Fibroblast of the aortic adventitia (primary cell): ENCODE measurements at regions not wholly inside any gene's neighbourhood (a gene's known extent, or its start where the extent isn't known, plus 50 kb on each side); places are given as distances from the start of the nearest gene placed in this dataset.

Experiments used
- DNase-seq: peaks from one replicate; pipeline ENCODE4 v3.0.0-alpha.2; 2010; ENCODE audit warnings: low read depth
- H3K4me3 ChIP-seq: 2 replicates; pipeline ENCODE4 v1.5.1; 2011; ENCODE audit warnings: low read depth, mild to moderate bottlenecking, control low read depth, low read length, moderate library complexity
- CTCF ChIP-seq: IDR thresholded peaks from 2 replicates; pipeline ENCODE4 v1.5.1; 2011; ENCODE audit warnings: mild to moderate bottlenecking, low read length, control low read depth, inconsistent platforms; ENCODE audit not compliant: insufficient read depth

DNA sequence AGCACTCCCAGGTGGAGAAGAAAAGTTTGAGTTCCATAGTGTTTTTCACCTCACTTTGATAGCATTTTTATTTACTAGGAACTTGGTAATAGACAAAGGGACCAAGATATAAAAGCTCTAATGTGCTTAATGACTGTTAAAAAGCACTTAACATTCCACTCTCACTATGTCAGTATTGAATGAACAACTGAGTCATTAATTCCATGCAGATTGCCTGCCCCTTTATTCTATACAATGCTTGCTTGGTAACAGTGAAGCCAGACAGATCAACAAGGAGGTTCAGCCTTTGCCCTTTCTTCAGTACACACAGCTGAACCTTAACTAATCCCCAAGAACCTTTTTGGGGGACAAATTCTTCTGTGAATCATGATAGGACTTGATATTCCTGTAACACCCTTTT is 425.5 kb downstream of the NUF2 start:
- peak; percentile 3 for DNase-seq
- TF ChIP-seq CTCF: no peak
- H3K4me3 ChIP-seq: no peak overlapping the region

- no peak overlapping the region for H3K4me3 ChIP-seq
- DNase-seq: no peak
- no peak for TF ChIP-seq CTCF
Measured at GRCh38 chr1:163747855-163748254, 426.1 kb downstream of the NUF2 start.

- no peak for DNase-seq
- no peak overlapping the region for H3K4me3 ChIP-seq
- no peak for TF ChIP-seq CTCF
Measured at GRCh38 chr1:163758977-163759670, 437.4 kb downstream of the NUF2 start.

DNA sequence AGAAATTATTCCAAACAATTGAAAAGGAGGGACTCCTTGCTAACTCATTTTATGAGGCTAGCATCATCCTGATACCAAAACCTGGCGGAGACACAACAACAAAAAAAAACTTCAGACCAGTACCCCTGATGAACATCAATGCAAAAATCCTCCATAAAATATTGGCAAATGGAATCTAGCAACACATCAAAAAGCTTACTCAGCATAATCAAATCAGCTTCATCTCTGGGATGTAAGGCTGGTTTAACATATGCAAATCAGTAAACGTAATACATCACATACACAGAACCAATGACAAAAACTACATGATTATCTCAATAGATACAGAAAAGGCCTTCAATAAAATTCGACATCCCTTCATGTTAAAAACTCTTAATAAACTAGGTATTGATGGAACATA is 440.1 kb downstream of the NUF2 start:
- H3K4me3 ChIP-seq: no peak overlapping the region
- no peak for DNase-seq
- TF ChIP-seq CTCF: no peak

DNA sequence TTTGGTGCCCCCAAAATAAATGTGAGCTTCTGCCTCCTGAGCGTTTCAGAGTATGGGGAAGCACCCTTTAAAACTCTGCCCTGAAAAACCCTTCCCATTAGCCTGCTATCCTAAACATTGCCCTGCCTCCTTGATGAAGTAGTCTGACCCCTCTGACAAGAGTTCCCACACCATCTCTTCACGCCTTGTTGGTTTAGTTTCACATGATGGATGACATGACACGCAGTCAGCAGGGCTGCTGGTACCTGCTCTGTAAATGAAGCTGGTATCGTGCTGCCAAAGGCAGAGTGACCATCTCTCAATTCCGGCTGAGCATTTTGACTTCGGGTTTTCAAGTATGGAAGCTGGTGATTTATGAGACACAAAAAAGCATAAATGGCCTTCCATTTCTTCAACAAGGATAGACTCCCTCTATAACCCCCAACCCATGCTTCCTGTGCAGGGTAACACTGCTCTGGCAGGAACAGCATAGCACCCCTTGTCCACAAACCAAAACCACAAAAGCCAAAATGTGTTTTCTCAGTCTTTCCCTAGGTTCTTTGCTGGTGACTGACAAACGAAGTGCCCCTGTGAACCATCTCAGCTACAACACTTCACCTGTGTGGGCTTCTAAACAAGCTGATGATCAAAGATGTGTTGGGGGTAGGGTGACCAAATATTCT is 444.6 kb downstream of the NUF2 start:
- no peak for TF ChIP-seq CTCF
- no peak for DNase-seq
- H3K4me3 ChIP-seq: no peak overlapping the region

- TF ChIP-seq CTCF: no peak
- no peak overlapping the region for H3K4me3 ChIP-seq
- no peak for DNase-seq
Measured at GRCh38 chr1:163768576-163768975, 446.8 kb downstream of the NUF2 start.
